ENCODE measurements at regions not wholly inside any gene's neighbourhood (a gene's known extent, or its start where the extent isn't known, plus 50 kb on each side); places are given as distances from the start of the nearest gene placed in this dataset.

DNA sequence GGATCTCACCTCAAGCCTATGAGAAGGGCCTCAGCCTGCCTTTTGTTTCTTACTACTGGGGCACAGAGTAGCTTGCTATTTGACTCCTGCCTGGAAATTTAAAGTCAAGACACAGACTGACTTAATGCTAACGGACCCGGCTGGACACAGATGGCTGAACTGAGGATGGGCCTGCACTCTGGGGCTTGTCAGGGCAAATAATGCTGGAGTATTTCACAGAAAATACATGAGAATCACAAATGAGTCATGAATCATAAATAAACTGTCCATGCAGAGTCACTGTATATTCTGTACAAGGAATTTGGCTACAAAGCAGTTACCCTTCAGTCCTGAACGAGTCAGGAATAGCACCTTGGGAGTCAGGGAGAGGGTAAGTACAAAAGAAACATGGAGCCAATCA is 683.2 kb upstream of the FOXG1 start:
- Mint-ChIP-seq H3K9me3 (ENCODE audit: unreplicated experiment) (no peaks in the 10 kb centered on the region), H3K27ac (ENCODE audit: unreplicated experiment) (no peak overlapping the region), H3K36me3 (ENCODE audit: unreplicated experiment) (no peaks in the 10 kb centered on the region), H3K27me3 (ENCODE audit: unreplicated experiment) (no peaks in the 10 kb centered on the region), H3K4me1 (ENCODE audit: unreplicated experiment) (no peaks in the 10 kb centered on the region), H3K4me3 (ENCODE audit: unreplicated experiment) (no peak overlapping the region)
- no peak for DNase-seq (ENCODE audit: extremely low spot score, unreplicated experiment)
- TF ChIP-seq, protein P1, sequence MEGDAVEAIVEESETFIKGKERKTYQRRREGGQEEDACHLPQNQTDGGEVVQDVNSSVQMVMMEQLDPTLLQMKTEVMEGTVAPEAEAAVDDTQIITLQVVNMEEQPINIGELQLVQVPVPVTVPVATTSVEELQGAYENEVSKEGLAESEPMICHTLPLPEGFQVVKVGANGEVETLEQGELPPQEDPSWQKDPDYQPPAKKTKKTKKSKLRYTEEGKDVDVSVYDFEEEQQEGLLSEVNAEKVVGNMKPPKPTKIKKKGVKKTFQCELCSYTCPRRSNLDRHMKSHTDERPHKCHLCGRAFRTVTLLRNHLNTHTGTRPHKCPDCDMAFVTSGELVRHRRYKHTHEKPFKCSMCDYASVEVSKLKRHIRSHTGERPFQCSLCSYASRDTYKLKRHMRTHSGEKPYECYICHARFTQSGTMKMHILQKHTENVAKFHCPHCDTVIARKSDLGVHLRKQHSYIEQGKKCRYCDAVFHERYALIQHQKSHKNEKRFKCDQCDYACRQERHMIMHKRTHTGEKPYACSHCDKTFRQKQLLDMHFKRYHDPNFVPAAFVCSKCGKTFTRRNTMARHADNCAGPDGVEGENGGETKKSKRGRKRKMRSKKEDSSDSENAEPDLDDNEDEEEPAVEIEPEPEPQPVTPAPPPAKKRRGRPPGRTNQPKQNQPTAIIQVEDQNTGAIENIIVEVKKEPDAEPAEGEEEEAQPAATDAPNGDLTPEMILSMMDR (IDR thresholded peaks at IDR 0.05): no peak

DNA sequence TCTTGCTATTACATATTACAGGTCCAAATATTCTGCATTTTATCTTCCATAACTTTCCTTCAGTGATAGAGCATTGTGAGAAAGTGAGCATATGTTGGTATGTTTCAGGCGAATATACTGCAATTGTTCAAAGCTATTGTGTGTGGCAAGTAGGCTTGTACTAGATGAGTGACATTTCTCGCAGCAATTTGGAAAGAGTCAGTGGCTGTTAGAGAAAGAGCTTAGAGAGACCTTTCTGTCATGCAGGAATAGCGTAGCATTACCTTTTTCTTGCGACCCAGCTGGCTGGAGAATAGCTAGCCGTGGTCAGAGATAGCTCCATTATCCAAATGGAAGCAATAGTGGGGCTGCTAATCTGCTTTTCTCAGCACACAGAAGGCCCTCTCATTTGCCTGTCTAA is 678.5 kb upstream of the FOXG1 start:
- TF ChIP-seq, protein P1 (IDR thresholded peaks at IDR 0.05): no peak
- H3K27me3 Mint-ChIP-seq (ENCODE audit: unreplicated experiment): no peaks in the 10 kb centered on the region
- H3K36me3 Mint-ChIP-seq (ENCODE audit: unreplicated experiment): no peaks in the 10 kb centered on the region
- no peak overlapping the region for H3K27ac Mint-ChIP-seq (ENCODE audit: unreplicated experiment)
- DNase-seq (ENCODE audit: extremely low spot score, unreplicated experiment): no peak
- no peak overlapping the region for H3K4me3 Mint-ChIP-seq (ENCODE audit: unreplicated experiment)
- H3K9me3 Mint-ChIP-seq (ENCODE audit: unreplicated experiment): peaks cover 3% of the 10 kb centered on the region
- H3K4me1 Mint-ChIP-seq (ENCODE audit: unreplicated experiment): no peaks in the 10 kb centered on the region

DNA sequence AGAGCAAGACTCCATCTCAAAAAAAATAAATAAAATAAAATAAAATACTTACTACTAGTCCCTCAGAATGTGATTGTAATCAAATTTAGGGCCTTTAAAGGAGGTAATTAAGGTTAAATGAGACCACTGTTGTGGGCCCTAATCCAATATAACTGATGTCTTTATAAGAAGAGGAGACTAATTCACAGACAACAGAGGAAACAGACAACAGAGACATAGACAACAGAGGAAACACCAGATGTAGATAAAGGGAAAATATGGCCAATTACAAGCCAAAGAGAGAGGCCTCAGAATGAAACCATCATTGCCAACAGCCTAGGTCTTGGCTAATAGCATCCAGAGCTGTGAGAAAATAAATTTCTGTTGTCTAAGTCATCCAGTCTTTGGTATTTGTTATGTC is 669.0 kb upstream of the FOXG1 start:
- no peaks in the 10 kb centered on the region for H3K27me3 Mint-ChIP-seq (ENCODE audit: unreplicated experiment)
- peaks cover 9% of the 10 kb centered on the region for H3K9me3 Mint-ChIP-seq (ENCODE audit: unreplicated experiment)
- H3K4me3 Mint-ChIP-seq (ENCODE audit: unreplicated experiment): no peak overlapping the region
- no peak for DNase-seq (ENCODE audit: extremely low spot score, unreplicated experiment)
- TF ChIP-seq, protein P1 (IDR thresholded peaks at IDR 0.05): no peak
- H3K36me3 Mint-ChIP-seq (ENCODE audit: unreplicated experiment): no peaks in the 10 kb centered on the region
- no peak overlapping the region for H3K27ac Mint-ChIP-seq (ENCODE audit: unreplicated experiment)
- no peaks in the 10 kb centered on the region for H3K4me1 Mint-ChIP-seq (ENCODE audit: unreplicated experiment)

DNA sequence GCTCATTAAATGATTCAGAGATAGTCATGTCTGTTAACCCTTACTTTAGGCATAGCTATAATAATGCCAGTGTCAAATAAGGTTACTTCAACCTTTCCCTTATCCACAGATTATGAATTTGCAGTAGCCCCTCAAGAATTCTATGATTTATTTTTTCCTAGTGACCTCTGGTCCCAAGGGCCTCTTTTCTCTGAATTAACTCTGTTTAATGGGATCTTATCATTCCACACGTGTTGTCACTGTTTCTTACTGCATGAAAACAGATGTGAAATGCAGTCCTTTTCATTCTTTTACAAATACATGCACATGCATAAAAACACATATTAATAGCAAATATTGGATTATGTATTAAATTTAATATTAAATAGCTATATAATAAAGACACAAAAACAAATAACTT is 667.7 kb upstream of the FOXG1 start:
- Mint-ChIP-seq H3K9me3 (ENCODE audit: unreplicated experiment) (peaks cover 8% of the 10 kb centered on the region), H3K4me3 (ENCODE audit: unreplicated experiment) (no peak overlapping the region), H3K27me3 (ENCODE audit: unreplicated experiment) (no peaks in the 10 kb centered on the region), H3K36me3 (ENCODE audit: unreplicated experiment) (no peaks in the 10 kb centered on the region), H3K4me1 (ENCODE audit: unreplicated experiment) (no peaks in the 10 kb centered on the region), H3K27ac (ENCODE audit: unreplicated experiment) (no peak overlapping the region)
- TF ChIP-seq, protein P1 (IDR thresholded peaks at IDR 0.05): no peak
- no peak for DNase-seq (ENCODE audit: extremely low spot score, unreplicated experiment)

DNA sequence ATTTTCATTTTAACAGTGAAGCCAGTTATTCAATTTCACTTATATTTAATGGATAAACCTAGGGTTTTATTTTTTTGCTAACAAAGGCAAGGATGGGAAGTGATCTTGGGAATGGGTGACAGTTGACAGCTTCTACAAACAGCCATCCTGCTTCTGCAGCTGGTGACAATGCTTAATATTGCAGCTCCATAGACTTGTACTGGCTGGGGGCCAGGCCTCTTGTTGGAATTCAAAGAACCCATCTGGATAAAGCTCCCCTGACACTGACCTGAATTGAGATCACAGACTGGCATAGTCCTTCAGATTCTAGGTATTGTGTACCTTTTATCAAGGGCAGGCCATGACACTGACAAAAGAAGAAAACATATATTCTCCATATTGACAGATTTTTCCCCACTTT is 664.6 kb upstream of the FOXG1 start:
- Mint-ChIP-seq H3K36me3 (ENCODE audit: unreplicated experiment) (no peaks in the 10 kb centered on the region), H3K9me3 (ENCODE audit: unreplicated experiment) (no peaks in the 10 kb centered on the region), H3K4me1 (ENCODE audit: unreplicated experiment) (no peaks in the 10 kb centered on the region), H3K27ac (ENCODE audit: unreplicated experiment) (no peak overlapping the region), H3K4me3 (ENCODE audit: unreplicated experiment) (no peak overlapping the region), H3K27me3 (ENCODE audit: unreplicated experiment) (no peaks in the 10 kb centered on the region)
- no peak for DNase-seq (ENCODE audit: extremely low spot score, unreplicated experiment)
- TF ChIP-seq, protein P1 (IDR thresholded peaks at IDR 0.05): no peak

Data from osteocyte (in vitro differentiated cells).